K562 (cell line): ENCODE measurements at regions not wholly inside any gene's neighbourhood (a gene's known extent, or its start where the extent isn't known, plus 50 kb on each side); places are given as distances from the start of the nearest gene placed in this dataset.

Experiments used
- ATAC-seq: fragments of 200-7000 bp; cut with Tn5 transposase; 3 replicates; pipeline ENCODE4 v1.9.1; 2020; ENCODE audit warnings: moderate library complexity
- BruUV-seq: library from RNA; stranded (reverse); fragments of 400-500 nt; replicated peaks from 2 replicates; lab custom pipeline; 2021; lab: Mats Ljungman, UMichigan
- CTCF ChIA-PET: fragments of 300-600 bp; formaldehyde crosslinking; extraction: SDS; loops from one replicate; lab custom pipeline; 2021; ENCODE audit warnings: low intra/inter-chr PET ratio; lab: Yijun Ruan, JAX
- POLR2A ChIA-PET: fragments of 300-600, 350-650 bp; sonication (Branson Sonifier 250); formaldehyde crosslinking; extraction: SDS; loops from one replicate; lab custom pipeline; 2021; ENCODE audit warnings: antibody characterized with exemption, inconsistent platforms; lab: Yijun Ruan, JAX
- DNase-seq, 4 experiments: peaks; one replicate each; pipeline versions ENCODE4 v3.0.0 to v3.0.0-alpha.2; 2011 to 2018; ENCODE audit warnings: low spot score in 3 of 4, mixed read lengths in 3 of 4; ENCODE audit errors: extremely low read depth in 1 of 4
- FAIRE-seq: peaks from 2 replicates; lab custom pipeline; 2011; peaks lifted over from hg19 to GRCh38; lab: Jason Lieb, UNC
- H2AFZ ChIP-seq: 2 replicates; pipeline ENCODE4 v1.6.0; 2011; ENCODE audit warnings: low read depth, low read length, control low read depth, inconsistent platforms
- H3K27ac ChIP-seq: fragments of 200-600 bp; 3 replicates; pipeline ENCODE4 v1.8.0; 2011; ENCODE audit warnings: low read depth, mild to moderate bottlenecking, control low read depth, inconsistent platforms, low read length, moderate library complexity, mixed read lengths; ENCODE audit errors: extremely low read depth
- H3K27me3 ChIP-seq, 2 experiments: fragments of 300-600 bp in 1 of 2; 2 replicates in 1 of 2; 3 replicates in 1 of 2; pipeline versions ENCODE4 v1.6.0 to v1.8.0; 2011; ENCODE audit warnings: inconsistent platforms in 2 of 2, low read length in 2 of 2, mild to moderate bottlenecking in 1 of 2, mixed read lengths in 1 of 2, moderate library complexity in 1 of 2; ENCODE audit not compliant: control insufficient read depth in 2 of 2, insufficient read depth in 2 of 2
- H3K36me3 ChIP-seq: fragments of 300-600 bp; 3 replicates; pipeline ENCODE4 v1.8.0; 2011; ENCODE audit warnings: mild to moderate bottlenecking, low read length, inconsistent platforms; ENCODE audit not compliant: control insufficient read depth, insufficient read depth
- H3K4me1 ChIP-seq, 2 experiments: fragments of 200-600 bp in 1 of 2; replicated peaks in 1 of 2; 2 replicates in 1 of 2; 3 replicates in 1 of 2; pipeline versions ENCODE4 v1.5.1 to v1.8.0; 2011; ENCODE audit warnings: inconsistent platforms in 2 of 2, low read length in 2 of 2, mild to moderate bottlenecking in 1 of 2, mixed read lengths in 1 of 2, moderate library complexity in 1 of 2; ENCODE audit not compliant: control insufficient read depth in 2 of 2, insufficient read depth in 2 of 2
- H3K4me2 ChIP-seq: 2 replicates; pipeline ENCODE4 v1.6.1; 2011; ENCODE audit warnings: low read length, control low read depth, inconsistent platforms, mixed read lengths; ENCODE audit not compliant: insufficient read depth
- H3K4me3 ChIP-seq: fragments of 200-600 bp; sonication (generic), shearing (Covaris generic); 2 replicates; pipeline ENCODE4 v1.5.1; 2016; ENCODE audit warnings: control low read depth, inconsistent platforms
- H3K79me2 ChIP-seq: fragments of 200-600 bp; 3 replicates; pipeline ENCODE4 v1.8.0; 2011; ENCODE audit warnings: low read length, inconsistent platforms; ENCODE audit not compliant: control insufficient read depth, insufficient read depth
- H3K9ac ChIP-seq, 2 experiments: 2 replicates each; pipeline versions ENCODE4 v1.6.0 to v1.6.1; 2011; ENCODE audit warnings: low read depth in 2 of 2, low read length in 2 of 2, control low read depth in 1 of 2, inconsistent platforms in 1 of 2, mild to moderate bottlenecking in 1 of 2, mixed read lengths in 1 of 2; ENCODE audit not compliant: insufficient read depth in 1 of 2
- H3K9me1 ChIP-seq: one replicate; pipeline ENCODE4 v1.6.0; 2011; ENCODE audit warnings: inconsistent platforms, mild to moderate bottlenecking, low read length, moderate library complexity; ENCODE audit not compliant: control insufficient read depth, insufficient read depth
- H3K9me3 ChIP-seq: replicated peaks from 2 replicates; pipeline ENCODE4 v1.5.1; 2011; ENCODE audit warnings: low read depth, low read length, inconsistent platforms; ENCODE audit not compliant: control insufficient read depth, insufficient read depth
- H4K20me1 ChIP-seq: replicated peaks from 2 replicates; pipeline ENCODE4 v1.6.1; 2011; ENCODE audit warnings: low read length, inconsistent platforms, mixed read lengths; ENCODE audit not compliant: control insufficient read depth, insufficient read depth
- C11orf30 ChIP-seq: fragments of 450-650 bp; IDR thresholded peaks from 2 replicates; pipeline ENCODE4 v1.6.1; 2016; ENCODE audit warnings: low read depth, mild to moderate bottlenecking
- ETV5 ChIP-seq: sonication (generic); formaldehyde crosslinking; IDR thresholded peaks from 2 replicates; pipeline ENCODE4 v1.4.0; 2020; ENCODE audit warnings: low read depth, mild to moderate bottlenecking, missing genetic modification reagents
- GTF2B ChIP-seq: IDR thresholded peaks from 2 replicates; pipeline ENCODE4 v1.6.1; 2011; ENCODE audit not compliant: insufficient read length; ENCODE audit errors: extremely low read depth
- SMAD2 ChIP-seq: fragments of 150-350 bp; IDR thresholded peaks from 2 replicates; pipeline ENCODE4 v1.6.1; 2014; ENCODE audit warnings: low read depth, mild to moderate bottlenecking, low read length
- SMARCE1 ChIP-seq: fragments of 450-650 bp; IDR thresholded peaks from 2 replicates; pipeline ENCODE4 v1.7.1; 2016; ENCODE audit warnings: mild to moderate bottlenecking
- SRSF7 ChIP-seq: fragments of 200-400 bp; formaldehyde crosslinking; optimal IDR thresholded peaks from 2 replicates; pipeline ENCODE3; 2017; ENCODE audit warnings: mild to moderate bottlenecking, low read depth, low read length
- ZKSCAN1 ChIP-seq: fragments of 150-350 bp; IDR thresholded peaks from 2 replicates; pipeline ENCODE4 v1.6.1; 2016; ENCODE audit warnings: low read depth, low read length
- ZNF277 ChIP-seq: fragments of 250-450 bp; sonication (Bioruptor Pico); IDR thresholded peaks from 2 replicates; pipeline ENCODE4 v1.8.0; 2022; ENCODE audit warnings: inconsistent platforms, mild to moderate bottlenecking, moderate library complexity, borderline replicate concordance
- ZNF316 ChIP-seq: fragments of 450-650 bp; IDR thresholded peaks from 2 replicates; pipeline ENCODE4 v1.6.1; 2016
- ZNF592 ChIP-seq: fragments of 450-650 bp; IDR thresholded peaks from 2 replicates; pipeline ENCODE4 v1.6.1; 2017; ENCODE audit warnings: antibody characterized with exemption, mild to moderate bottlenecking
- WGBS: fragments of 100-300 bp; shearing (Covaris generic); methylation state at CpG from one replicate; pipeline ENCODE4 v1.1.6; 2016; ENCODE audit warnings: low coverage, mixed read lengths; ENCODE audit not compliant: insufficient coverage; ENCODE audit errors: missing lambda C conversion rate; 5-methylcytosine and 5-hydroxymethylcytosine counted together
- in situ Hi-C: fragments of 300-500 bp; cut with MboI; formaldehyde crosslinking; loops from 4 replicates; pipeline ENCODE4 v1.15.0; 2018; ENCODE audit warnings: inconsistent platforms, mixed read lengths
- intact Hi-C: fragments of 100-400 bp; cut with micrococcal nuclease; formaldehyde crosslinking; loops from 2 replicates; pipeline ENCODE4 v1.14.2; 2022

- H3K36me3 ChIP-seq, result no peaks in the 10 kb centered on the region
- H3K79me2 ChIP-seq, result no peaks in the 10 kb centered on the region
- intact Hi-C loops, result no loop called here
- no peak overlapping the region for H3K9ac ChIP-seq
- H2AFZ ChIP-seq, result no peak overlapping the region
- ChIA-PET CTCF (no interaction called here), POLR2A (no interaction called here)
- H3K4me2 ChIP-seq, result no peak overlapping the region
- H4K20me1 ChIP-seq, result no peaks in the 10 kb centered on the region
- no peak for DNase-seq
- H3K9me1 ChIP-seq, result no peaks in the 10 kb centered on the region
- no peaks in the 10 kb centered on the region for H3K9me3 ChIP-seq
- no peak overlapping the region for H3K4me3 ChIP-seq
- TF ChIP-seq C11orf30 (peak; percentile 21; the same call in 1 of the 2 replicates), ZNF316 (peak; percentile 64), ZKSCAN1 (no peak), SMARCE1 (no peak)
- H3K27ac ChIP-seq, result no peak overlapping the region
- FAIRE-seq, result no peak
- in situ Hi-C loops, result no loop called here
- no peaks in the 10 kb centered on the region for H3K4me1 ChIP-seq
- BruUV-seq, result no TSS peak
- no peak for ATAC-seq
- H3K27me3 ChIP-seq, result no peaks in the 10 kb centered on the region
Observed at GRCh38 chr14:40485688-40486087, 1053.5 kb upstream of the FBXO33 start.

- in situ Hi-C loops, result no loop called here
- H3K4me1 ChIP-seq, result no peaks in the 10 kb centered on the region
- 0% methylated on average over 1 of the region's 1 CpG for WGBS
- H3K4me3 ChIP-seq, result no peak overlapping the region
- DNase-seq (no peak), ATAC-seq (no peak), FAIRE-seq (no peak)
- no peaks in the 10 kb centered on the region for H3K27me3 ChIP-seq
- H3K79me2 ChIP-seq, result no peaks in the 10 kb centered on the region
- H3K9me3 ChIP-seq, result no peaks in the 10 kb centered on the region
- BruUV-seq, result no TSS peak
- ChIA-PET CTCF (no interaction called here), POLR2A (no interaction called here)
- no peak overlapping the region for H3K27ac ChIP-seq
- H3K9me1 ChIP-seq, result no peaks in the 10 kb centered on the region
- no peak overlapping the region for H3K9ac ChIP-seq
- intact Hi-C loops, result no loop called here
- H3K36me3 ChIP-seq, result no peaks in the 10 kb centered on the region
- H2AFZ ChIP-seq, result no peak overlapping the region
- no peaks in the 10 kb centered on the region for H4K20me1 ChIP-seq
- H3K4me2 ChIP-seq, result no peak overlapping the region
- TF ChIP-seq ZNF277 (no peak), GTF2B (no peak), ZNF592 (no peak), SMAD2 (no peak), SRSF7 (no peak), ETV5 (CRISPR knock-in tag) (no peak)
Observed at GRCh38 chr14:40476005-40476404, 1043.8 kb upstream of the FBXO33 start.
